Activated CD4-positive, CD25-positive, alpha-beta regulatory T cell treated with anti-CD3 and anti-CD28 coated beads, Interleukin-2, amount 50 U/mL, for 24 hours (primary cell): ENCODE measurements at regions not wholly inside any gene's neighbourhood (a gene's known extent, or its start where the extent isn't known, plus 50 kb on each side); places are given as distances from the start of the nearest gene placed in this dataset.
"Not testable (repeated sequence)": the region's sequence is repeated elsewhere in the genome, so short reads cannot be mapped to it uniquely, and the experiment has no call there.

Source experiments
- ATAC-seq, 2 donors: fragments of 150-1000 bp; cut with Tn5 transposase; one replicate each; pipeline ENCODE4 v1.10.0; 2021; ENCODE audit warnings: mild to moderate bottlenecking in 1 of 2, moderate library complexity in 1 of 2

- ATAC-seq = no peak
These were observed 414.7 kb upstream of the CCNG1 start for GRCh38 chr5:163022582-163023128.

- ATAC-seq = no peak
These were observed 413.5 kb upstream of the CCNG1 start for GRCh38 chr5:163023846-163024245.

- no peak for ATAC-seq
These were observed 412.5 kb upstream of the CCNG1 start for GRCh38 chr5:163024936-163025335.

GRCh38 chr5:163033656-163034055 is 403.7 kb upstream of the CCNG1 start:
- no peak for ATAC-seq

- no peak for ATAC-seq
These were observed 396.1 kb upstream of the CCNG1 start for GRCh38 chr5:163041254-163041653.

GRCh38 chr5:163079618-163080017 is 357.8 kb upstream of the CCNG1 start:
- no peak for ATAC-seq

- no peak for ATAC-seq
These were observed 348.2 kb upstream of the CCNG1 start for GRCh38 chr5:163089230-163089629.

GRCh38 chr5:163089926-163090325 is 347.5 kb upstream of the CCNG1 start:
- ATAC-seq = no peak

- no peak for ATAC-seq
These were observed 342.8 kb upstream of the CCNG1 start for GRCh38 chr5:163094492-163095180.

GRCh38 chr5:163104464-163104863 is 332.9 kb upstream of the CCNG1 start:
- no peak for ATAC-seq

GRCh38 chr5:163105456-163105855 is 331.9 kb upstream of the CCNG1 start:
- no peak for ATAC-seq

- no peak for ATAC-seq
These were observed 331.3 kb upstream of the CCNG1 start for GRCh38 chr5:163106098-163106497.

GRCh38 chr5:163108351-163108750 is 329.0 kb upstream of the CCNG1 start:
- ATAC-seq = no peak

- ATAC-seq = no peak
These were observed 322.4 kb upstream of the CCNG1 start for GRCh38 chr5:163115011-163115410.

- ATAC-seq = not testable (repeated sequence)
These were observed 320.8 kb upstream of the CCNG1 start for GRCh38 chr5:163116618-163117017.

GRCh38 chr5:163134061-163134460 is 303.3 kb upstream of the CCNG1 start:
- no peak for ATAC-seq

- no peak for ATAC-seq
These were observed 301.5 kb upstream of the CCNG1 start for GRCh38 chr5:163135849-163136248.

GRCh38 chr5:163161512-163161911 is 275.9 kb upstream of the CCNG1 start:
- no peak for ATAC-seq

GRCh38 chr5:163162645-163163044 is 274.8 kb upstream of the CCNG1 start:
- ATAC-seq = no peak

GRCh38 chr5:163163858-163164257 is 273.5 kb upstream of the CCNG1 start:
- ATAC-seq = no peak

- no peak for ATAC-seq
These were observed 272.1 kb upstream of the CCNG1 start for GRCh38 chr5:163165277-163165676.

- not testable (repeated sequence) for ATAC-seq
These were observed 267.2 kb upstream of the CCNG1 start for GRCh38 chr5:163170161-163170560.

GRCh38 chr5:163172540-163173338 is 264.7 kb upstream of the CCNG1 start:
- ATAC-seq = no peak

- ATAC-seq = no peak
These were observed 259.4 kb upstream of the CCNG1 start for GRCh38 chr5:163177971-163178370.
